Pons (tissue), 1 donor: ENCODE measurements at regions not wholly inside any gene's neighbourhood (a gene's known extent, or its start where the extent isn't known, plus 50 kb on each side); places are given as distances from the start of the nearest gene placed in this dataset.
"Not testable (repeated sequence)": the region's sequence is repeated elsewhere in the genome, so short reads cannot be mapped to it uniquely, and the experiment has no call there.

ENCODE experiments used
- DNase-seq: peaks from one replicate; pipeline ENCODE4 v3.0.0-alpha.2; 2016; ENCODE audit warnings: low spot score

DNA sequence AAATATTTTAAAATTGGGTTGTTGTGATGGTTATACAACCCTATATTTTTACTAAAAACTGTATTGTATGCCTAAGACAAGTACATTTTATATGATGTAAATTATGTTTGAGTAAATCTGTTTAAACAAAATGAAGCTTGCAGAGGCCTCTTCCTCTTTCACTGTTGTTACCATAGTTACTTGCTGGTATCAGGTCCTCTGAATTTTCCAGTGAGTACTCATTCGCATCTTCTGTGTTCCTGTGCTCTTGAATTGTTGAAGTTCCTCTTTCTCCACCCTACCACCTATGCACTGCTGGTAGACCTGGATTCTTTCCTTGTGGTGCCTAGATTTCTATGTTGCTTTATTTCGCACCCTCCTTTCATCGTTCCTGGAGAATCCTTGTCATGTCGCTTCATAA, 938.5 kb upstream of the ACO1 start:
- DNase-seq = no peak

DNA sequence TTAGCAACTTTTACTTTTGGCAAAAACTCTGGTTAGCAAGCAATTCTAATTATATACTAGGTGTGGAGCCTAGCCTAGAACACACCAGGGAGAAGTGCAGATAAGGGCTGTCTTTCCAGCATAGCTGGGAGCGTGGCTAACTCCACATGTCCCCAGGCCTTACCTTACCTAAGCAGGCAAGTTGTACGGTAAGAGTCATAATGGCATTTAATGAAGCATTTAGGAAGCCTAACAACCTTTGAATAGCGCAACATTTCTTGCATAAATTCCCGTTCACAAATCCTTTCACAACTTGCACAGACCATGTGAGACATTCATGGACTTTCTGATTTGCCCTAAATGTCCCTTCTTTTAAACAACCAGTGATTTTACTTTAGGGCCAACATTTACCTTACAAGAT, 917.4 kb upstream of the ACO1 start:
- DNase-seq = no peak

GRCh38 chr9:31470051-31470450, 914.4 kb upstream of the ACO1 start:
- DNase-seq = no peak

DNA sequence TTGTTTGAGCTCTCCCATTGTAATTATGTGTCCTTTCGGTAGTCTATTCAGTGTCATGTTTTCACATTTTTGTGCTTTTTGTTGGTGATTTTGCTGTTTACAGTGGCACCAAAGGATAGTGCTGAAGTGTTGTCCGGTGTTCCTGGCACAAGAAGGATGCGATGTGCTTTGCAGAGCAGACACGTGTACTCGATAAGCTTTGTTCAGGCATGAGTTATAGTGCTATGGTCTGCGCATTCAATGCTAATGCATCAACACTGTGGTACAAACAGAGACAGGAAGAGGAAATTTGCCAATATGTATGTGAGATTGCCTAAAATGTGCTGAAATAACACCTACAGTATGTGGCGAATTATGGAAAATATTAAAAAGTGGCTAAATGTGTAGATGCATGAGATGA, 913.4 kb upstream of the ACO1 start:
- no peak for DNase-seq

DNA sequence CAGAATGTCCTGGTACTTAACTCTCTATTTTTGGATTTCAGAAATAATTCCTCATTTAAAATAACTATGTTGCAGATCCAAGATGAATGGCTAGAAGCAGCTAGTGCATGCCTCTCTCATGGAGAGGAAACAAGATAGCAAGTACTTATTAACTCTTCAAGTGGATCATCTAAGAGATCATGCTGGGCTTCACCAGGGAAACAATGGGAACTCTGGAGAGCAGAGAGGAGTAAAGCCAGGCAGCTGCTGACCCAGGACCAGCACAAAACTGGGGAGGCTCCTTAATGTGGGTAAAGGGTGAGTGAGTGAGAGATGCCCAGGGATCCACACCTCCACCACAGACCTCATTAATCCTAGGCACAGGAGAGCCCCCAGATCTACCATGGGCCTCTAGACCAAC, 897.8 kb upstream of the ACO1 start:
- DNase-seq = no peak

DNA sequence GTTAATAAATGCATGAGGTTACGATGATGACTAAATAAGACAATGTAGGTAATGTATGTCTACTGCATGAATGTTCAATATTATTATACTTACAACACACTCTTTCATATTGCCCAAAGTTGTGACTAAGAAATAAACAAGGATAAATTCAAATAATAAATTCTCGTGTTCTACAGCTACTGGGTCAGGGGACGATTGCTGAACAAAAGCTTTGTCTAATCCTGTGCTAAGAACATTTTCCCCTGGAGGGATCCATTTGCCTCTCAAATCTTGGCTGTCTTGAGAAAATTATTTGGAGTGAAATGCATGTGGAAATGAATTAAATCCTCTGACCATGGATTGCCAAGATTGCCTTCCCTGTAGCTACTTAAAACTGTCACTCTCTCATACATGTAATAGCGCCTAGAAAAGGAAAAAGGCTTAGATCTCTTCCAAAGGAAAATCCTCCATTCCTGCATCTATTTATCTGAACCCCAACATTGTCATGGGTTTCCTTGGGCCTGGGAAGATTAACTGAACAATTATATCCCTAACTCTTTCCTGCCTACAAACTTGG, 893.8 kb upstream of the ACO1 start:
- no peak for DNase-seq

GRCh38 chr9:31492229-31492628, 892.2 kb upstream of the ACO1 start:
- DNase-seq = no peak

GRCh38 chr9:31500422-31500821, 884.0 kb upstream of the ACO1 start:
- DNase-seq = no peak

GRCh38 chr9:31519011-31519410, 865.4 kb upstream of the ACO1 start:
- no peak for DNase-seq

DNA sequence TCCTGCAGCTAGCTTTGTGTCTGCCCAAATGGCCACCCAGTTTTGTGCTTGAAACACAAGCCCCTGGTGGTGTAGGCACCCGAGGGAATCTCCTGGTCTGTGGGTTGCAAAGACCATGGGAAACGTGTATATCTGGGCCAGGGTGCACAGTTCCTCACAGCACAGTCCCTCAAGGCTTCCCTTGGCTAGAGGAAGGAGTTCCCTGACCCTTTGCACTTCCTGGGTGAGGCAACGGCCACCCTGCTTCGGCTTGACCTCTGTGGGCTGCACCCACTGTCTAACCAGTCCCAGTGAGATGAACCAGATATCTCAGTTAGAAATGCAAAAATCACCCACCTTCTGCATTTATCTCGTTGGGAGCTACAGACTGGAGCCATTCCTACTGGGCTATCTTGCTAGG, 865.0 kb upstream of the ACO1 start:
- DNase-seq = no peak

GRCh38 chr9:31519826-31520225, 864.6 kb upstream of the ACO1 start:
- no peak for DNase-seq

GRCh38 chr9:31520301-31521085, 864.0 kb upstream of the ACO1 start:
- DNase-seq = no peak

DNA sequence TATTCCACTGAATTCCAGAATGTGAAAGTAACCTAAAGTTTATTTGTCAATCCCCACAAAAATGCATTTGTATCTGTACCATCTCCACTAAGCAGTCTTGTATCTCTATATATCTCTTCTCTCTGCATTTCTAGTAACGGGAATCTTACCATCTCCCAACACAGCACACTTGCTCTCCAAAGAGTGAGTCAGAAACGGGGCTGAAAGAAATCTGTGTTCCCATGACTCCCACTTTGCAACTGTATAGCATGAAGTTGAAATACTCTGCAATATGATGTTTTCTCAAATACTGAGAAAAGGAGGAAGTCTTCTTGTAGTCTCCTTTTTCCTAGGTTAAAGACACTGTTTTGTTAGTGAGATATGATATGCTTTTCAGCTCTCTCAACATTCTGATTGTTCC, 848.8 kb upstream of the ACO1 start:
- no peak for DNase-seq

- no peak for DNase-seq
Measured at GRCh38 chr9:31536471-31536870, 848.0 kb upstream of the ACO1 start.

DNA sequence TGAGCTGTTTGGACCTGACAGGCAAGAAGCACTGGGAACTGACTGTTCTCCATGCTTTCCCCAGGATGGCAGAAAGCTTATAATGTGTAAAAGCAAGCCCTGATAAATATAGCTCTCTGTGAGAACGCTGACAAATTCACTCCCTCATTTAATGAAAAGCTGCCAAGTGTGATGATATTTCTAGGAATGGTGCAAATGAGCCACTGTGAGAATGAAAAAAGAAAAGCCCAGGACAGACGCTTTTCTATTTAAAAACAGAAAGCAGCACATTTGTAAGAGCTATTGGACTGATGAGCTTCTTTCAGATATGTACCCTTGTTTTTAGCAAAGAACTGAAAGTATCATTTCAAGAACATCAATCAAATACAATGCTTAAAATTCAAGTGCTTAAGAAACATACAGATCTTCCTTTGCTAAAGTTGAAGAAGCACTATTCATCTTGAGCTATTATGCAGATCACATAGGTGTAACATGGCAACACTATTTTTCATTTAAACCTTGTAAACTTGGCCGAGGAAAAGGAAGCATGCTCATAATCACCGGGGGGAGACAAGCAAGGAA, 842.6 kb upstream of the ACO1 start:
- peak; percentile 33 for DNase-seq

DNA sequence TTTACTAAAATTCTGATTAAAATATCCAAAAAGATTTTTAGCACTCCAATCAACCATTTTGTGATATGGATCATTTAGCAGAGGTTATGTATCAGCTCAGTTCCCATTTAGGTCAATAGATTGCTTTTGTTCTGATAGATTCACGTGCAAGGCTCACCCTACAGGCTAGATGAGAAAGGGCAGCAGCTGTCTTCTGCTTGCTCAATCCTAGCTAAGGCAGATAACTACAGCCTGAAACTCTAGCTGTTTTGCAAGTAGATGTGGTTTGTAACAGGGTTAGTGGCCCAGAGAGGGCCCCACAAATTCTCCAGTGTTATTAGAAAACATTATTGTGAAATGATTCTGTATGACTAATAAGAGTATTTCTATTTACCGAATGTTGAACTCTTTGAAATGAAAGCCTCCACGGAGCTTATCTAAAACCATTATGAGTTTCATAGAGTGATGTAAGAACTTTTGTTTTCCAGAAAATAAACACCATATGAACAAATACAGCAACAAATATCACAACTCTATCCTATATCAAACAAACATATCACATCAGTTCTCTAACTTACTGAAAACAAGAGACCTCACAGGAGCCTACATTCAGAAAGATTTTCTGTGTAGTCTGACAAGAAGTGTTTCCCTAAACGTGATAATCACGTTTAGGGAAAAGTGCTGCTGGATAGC, 841.9 kb upstream of the ACO1 start:
- peak; percentile 17 for DNase-seq

GRCh38 chr9:31554941-31555340, 829.5 kb upstream of the ACO1 start:
- DNase-seq = no peak

- DNase-seq = no peak
Measured at GRCh38 chr9:31556667-31557463, 827.6 kb upstream of the ACO1 start.

DNA sequence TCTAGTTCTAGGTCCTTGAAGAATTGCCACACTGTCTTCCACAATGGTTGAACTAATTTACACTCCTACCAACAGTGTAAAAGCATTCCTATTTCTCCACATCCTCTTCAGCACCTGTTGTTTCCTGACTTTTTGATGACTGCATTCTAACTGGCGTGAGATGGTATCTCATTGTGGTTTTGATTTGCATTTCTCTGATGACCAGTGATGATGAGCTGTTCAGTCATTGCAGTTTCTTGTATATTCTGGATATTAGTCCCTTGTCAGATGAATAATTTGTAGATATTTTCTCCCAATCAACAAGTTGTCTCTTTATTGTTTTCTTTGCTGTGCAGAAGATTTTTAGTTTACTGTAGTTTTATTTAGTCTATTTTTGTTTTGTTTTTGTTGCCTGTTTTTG, 812.3 kb upstream of the ACO1 start:
- DNase-seq = not testable (repeated sequence)

GRCh38 chr9:31573561-31573960, 810.9 kb upstream of the ACO1 start:
- DNase-seq = no peak

DNA sequence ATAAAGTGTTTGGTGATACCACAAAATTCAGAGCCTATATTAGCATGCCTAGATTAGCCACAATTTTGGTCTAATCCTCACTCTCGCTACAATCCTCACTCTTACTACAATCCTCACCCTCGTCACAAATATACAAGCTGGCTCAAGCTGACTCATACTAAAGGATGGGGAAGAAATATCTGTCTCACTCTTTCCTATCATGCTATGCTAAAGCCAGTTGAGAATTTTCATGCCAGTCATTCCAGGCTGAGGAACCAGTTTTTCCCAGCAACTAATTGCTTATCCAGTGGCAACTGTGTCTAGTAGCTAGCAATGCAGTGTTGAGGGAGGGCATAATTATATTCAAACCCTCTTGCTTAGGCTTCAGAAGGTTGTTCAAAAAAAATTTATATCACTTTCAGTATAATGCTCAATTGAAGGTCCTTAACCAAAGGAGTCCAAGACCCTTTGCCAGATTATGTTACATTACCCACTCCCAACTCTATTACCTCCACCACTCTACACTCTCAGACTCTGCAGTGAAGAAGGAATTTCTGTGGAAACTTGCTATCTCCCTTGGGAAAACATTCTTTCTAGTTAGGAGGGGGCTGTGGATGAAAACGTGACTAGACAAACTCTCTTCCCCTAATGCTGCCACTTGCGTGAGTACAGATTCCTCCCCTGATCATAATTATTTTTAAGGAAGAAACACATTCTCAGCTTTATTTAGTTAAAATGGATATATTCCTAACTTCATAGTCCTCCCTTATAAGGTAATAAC, 810.3 kb upstream of the ACO1 start:
- DNase-seq = no peak

GRCh38 chr9:31582071-31582470, 802.4 kb upstream of the ACO1 start:
- DNase-seq = no peak
